Body of pancreas (tissue), 4 donors: ENCODE measurements at regions not wholly inside any gene's neighbourhood (a gene's known extent, or its start where the extent isn't known, plus 50 kb on each side); places are given as distances from the start of the nearest gene placed in this dataset.

Experiments used
- ATAC-seq: fragments of 150-250 bp; one replicate; pipeline ENCODE4 v1.9.1; 2016
- DNase-seq, 4 donors: peaks; one replicate each; pipeline ENCODE4 v3.0.0-alpha.2; 2019
- H3K27ac ChIP-seq, 4 donors: fragments of 200-600 bp; sonication (generic); 1 replicate in 3 of 4; 2 replicates in 1 of 4; pipeline versions ENCODE4 v1.5.1 to v1.6.1; 2016 to 2019; ENCODE audit warnings: mild to moderate bottlenecking in 1 of 4, mixed read lengths in 1 of 4, moderate library complexity in 1 of 4
- H3K27me3 ChIP-seq, 2 donors: fragments of 200-600 bp; sonication (generic); one replicate each; pipeline ENCODE4 v1.6.0; 2016; ENCODE audit warnings: mild to moderate bottlenecking in 1 of 2
- H3K36me3 ChIP-seq, 2 donors: fragments of 200-600 bp; sonication (generic); replicated peaks in 1 of 2; 2 replicates each; pipeline ENCODE4 v1.5.1; 2016; ENCODE audit warnings: low read depth in 2 of 2; ENCODE audit not compliant: insufficient read depth in 1 of 2
- H3K4me1 ChIP-seq: fragments of 200-600 bp; sonication (generic); one replicate; pipeline ENCODE4 v1.6.0; 2016
- H3K4me3 ChIP-seq, 2 donors: fragments of 200-600 bp; sonication (generic); 1 replicate in 1 of 2; 2 replicates in 1 of 2; pipeline ENCODE4 v1.5.1; 2016 to 2019
- H3K9me3 ChIP-seq, 3 donors: fragments of 200-600 bp; sonication (generic); 1 replicate in 2 of 3; 2 replicates in 1 of 3; pipeline ENCODE4 v1.5.1; 2016
- POLR2A ChIP-seq, 3 donors: fragments of 450-650 bp; IDR thresholded peaks; one replicate each; pipeline ENCODE4 v1.6.1; 2016; ENCODE audit warnings: antibody characterized with exemption in 3 of 3, mild to moderate bottlenecking in 2 of 3
- WGBS, 2 donors: methylation state at CpG; one replicate each; pipeline ENCODE4 v1.1.5; 2017; 5-methylcytosine and 5-hydroxymethylcytosine counted together
- intact Hi-C: fragments of 100-400 bp; cut with DNase I; formaldehyde crosslinking; loops from one replicate; pipeline ENCODE4 v1.15.1; 2023
- TF ChIP-seq, protein P1 (sequence below), 7 experiments: fragments of 450-650 bp in 4 of 7; fragments of 200-600 bp in 3 of 7; sonication (generic) in 3 of 7; IDR thresholded peaks; one replicate each; pipeline ENCODE4 v1.5.1; 2016 to 2019; ENCODE audit warnings: antibody characterized with exemption in 7 of 7

DNA sequence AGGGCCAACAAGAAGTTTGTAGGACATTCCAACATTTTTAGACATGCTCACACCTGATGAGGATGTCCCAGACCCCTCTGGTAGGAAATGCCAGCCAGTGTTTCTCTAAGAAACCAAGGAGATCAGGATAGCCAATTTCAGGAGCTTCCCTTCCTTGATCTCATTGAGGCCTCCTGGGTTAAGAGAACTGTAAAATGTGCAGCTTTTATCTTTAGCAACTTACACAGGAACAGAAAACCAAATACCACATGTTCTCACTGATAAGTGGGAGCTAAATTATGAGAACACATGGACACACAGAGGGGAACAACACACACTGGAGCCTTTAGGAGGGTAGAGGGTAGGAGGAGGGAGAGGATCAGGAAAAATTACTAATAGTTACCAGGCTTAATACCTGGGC is 99.6 kb upstream of the MAP2 start:
- Histone ChIP-seq H3K9me3 (no peaks in the 10 kb centered on the region), H3K36me3 (no peaks in the 10 kb centered on the region), H3K27me3 (no peaks in the 10 kb centered on the region), H3K4me3 (no peak overlapping the region), H3K4me1 (peaks cover 18% of the 10 kb centered on the region), H3K27ac (no peak overlapping the region)
- intact Hi-C loops: no loop called here
- no peak for DNase-seq
- TF ChIP-seq POLR2A (IDR thresholded peaks at IDR 0.05): no peak
- TF ChIP-seq, protein P1, sequence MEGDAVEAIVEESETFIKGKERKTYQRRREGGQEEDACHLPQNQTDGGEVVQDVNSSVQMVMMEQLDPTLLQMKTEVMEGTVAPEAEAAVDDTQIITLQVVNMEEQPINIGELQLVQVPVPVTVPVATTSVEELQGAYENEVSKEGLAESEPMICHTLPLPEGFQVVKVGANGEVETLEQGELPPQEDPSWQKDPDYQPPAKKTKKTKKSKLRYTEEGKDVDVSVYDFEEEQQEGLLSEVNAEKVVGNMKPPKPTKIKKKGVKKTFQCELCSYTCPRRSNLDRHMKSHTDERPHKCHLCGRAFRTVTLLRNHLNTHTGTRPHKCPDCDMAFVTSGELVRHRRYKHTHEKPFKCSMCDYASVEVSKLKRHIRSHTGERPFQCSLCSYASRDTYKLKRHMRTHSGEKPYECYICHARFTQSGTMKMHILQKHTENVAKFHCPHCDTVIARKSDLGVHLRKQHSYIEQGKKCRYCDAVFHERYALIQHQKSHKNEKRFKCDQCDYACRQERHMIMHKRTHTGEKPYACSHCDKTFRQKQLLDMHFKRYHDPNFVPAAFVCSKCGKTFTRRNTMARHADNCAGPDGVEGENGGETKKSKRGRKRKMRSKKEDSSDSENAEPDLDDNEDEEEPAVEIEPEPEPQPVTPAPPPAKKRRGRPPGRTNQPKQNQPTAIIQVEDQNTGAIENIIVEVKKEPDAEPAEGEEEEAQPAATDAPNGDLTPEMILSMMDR (IDR thresholded peaks at IDR 0.05): no peak
- no peak for ATAC-seq

DNA sequence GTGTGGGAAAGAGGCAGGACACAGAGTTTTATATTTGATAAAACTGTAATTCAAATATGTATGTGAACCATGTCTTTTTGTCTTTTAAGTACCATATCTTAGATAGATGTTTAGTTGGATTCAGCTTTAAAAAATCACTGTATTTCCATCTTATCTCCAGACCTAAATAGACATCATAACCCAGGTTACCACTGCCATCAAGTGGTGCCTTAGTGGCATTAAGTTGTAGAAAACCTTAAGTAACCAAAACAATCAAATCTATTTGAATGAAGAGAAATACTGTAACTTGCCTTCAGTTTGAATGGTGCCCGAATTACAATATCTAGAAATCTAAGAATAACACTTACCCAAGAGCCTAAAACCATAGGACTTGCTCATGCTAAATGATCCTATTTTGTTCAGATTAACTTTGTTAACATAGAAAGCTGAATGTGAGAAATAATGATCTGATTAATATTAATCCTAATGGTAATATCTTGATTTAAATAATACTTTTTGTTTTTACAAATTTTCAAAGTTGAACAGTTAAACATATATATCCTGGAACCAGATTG is 92.5 kb upstream of the MAP2 start:
- Histone ChIP-seq H3K9me3 (no peaks in the 10 kb centered on the region), H3K4me1 (peaks cover 12% of the 10 kb centered on the region), H3K4me3 (no peak overlapping the region), H3K36me3 (no peaks in the 10 kb centered on the region), H3K27ac (no peak overlapping the region), H3K27me3 (no peaks in the 10 kb centered on the region)
- 3 to 7% methylated on average over 1 of the region's 1 CpG for WGBS, 2 donors
- peak in 3 of 4 donors; percentile 17 to 38 (median 23) for DNase-seq
- no peak for TF ChIP-seq POLR2A (IDR thresholded peaks at IDR 0.05)
- TF ChIP-seq, protein P1 (IDR thresholded peaks at IDR 0.05): peak; percentile 24 to 75 (median 55)
- intact Hi-C loops: no loop called here
- no peak for ATAC-seq

DNA sequence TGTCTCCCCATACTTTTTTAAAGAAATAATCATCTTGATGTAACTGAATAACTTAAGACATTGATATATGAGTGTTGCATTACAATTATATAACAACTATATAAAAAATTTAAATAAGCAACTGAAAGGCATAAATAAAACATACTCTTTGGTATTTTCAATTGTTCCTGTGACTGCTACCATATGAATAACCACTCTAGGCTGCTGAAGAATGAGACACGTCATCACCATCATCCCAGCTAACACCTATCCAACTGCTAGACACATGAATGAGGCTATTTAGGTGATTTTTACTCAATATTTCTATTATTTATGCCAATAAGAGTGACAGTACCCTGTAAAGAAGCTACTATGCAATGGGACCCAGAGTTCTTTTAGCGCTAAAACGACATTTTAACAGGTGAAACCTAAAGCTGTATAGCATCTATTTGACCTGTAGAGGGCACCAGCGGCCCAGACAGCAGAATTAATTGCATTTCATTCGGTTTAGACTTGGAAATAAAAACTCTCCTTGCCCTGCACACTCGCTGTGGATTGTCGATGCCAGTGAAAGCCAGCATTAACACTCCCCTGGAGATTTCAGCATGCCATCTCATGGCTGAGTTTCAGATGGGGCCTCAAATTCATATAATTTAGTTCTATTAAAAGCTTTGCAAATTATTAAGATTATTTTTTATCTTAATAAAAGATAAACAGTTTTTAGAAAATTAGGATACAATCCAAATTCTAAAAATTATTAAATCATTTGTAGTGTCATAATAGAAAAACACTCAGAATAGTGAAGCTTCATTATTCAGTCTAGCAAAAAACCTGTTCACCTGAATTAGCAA is 89.4 kb upstream of the MAP2 start:
- intact Hi-C loops: no loop called here
- TF ChIP-seq POLR2A (IDR thresholded peaks at IDR 0.05): no peak
- TF ChIP-seq, protein P1 (IDR thresholded peaks at IDR 0.05): peak; percentile 84 to 92 (median 88)
- ATAC-seq (peak; percentile 92), DNase-seq (peak; percentile 67 to 73 (median 70))
- Histone ChIP-seq H3K36me3 (no peaks in the 10 kb centered on the region), H3K4me1 (peaks cover 6% of the 10 kb centered on the region), H3K9me3 (no peaks in the 10 kb centered on the region), H3K27ac (no peak overlapping the region), H3K4me3 (no peak overlapping the region), H3K27me3 (no peaks in the 10 kb centered on the region)
- WGBS, 2 donors: 7% methylated on average over 7 of the region's 7 CpGs

DNA sequence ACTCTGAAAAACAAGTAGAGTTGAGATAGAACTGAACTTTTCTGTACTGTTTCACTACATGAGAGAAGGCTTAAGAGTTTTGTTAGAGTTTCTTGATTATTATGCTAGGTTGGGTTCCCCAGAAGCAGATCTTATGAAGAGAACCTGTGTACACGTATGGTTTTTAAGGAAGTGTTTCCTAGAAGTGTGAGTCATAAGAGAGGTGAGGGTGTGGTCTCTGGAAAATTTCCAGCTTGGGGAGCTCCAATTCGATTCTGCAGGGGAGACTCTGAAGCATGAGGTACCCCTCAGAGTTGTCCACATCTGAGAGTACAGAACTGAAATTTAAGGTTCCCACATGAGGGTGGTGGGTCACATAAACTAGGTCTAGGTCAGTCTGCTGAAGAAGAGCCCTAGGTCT is 83.3 kb upstream of the MAP2 start:
- Histone ChIP-seq H3K27ac (no peak overlapping the region), H3K4me3 (no peak overlapping the region), H3K36me3 (no peaks in the 10 kb centered on the region), H3K4me1 (no peaks in the 10 kb centered on the region), H3K27me3 (no peaks in the 10 kb centered on the region), H3K9me3 (no peaks in the 10 kb centered on the region)
- 9 to 31% methylated on average over 2 of the region's 2 CpGs for WGBS, 2 donors
- TF ChIP-seq, protein P1 (IDR thresholded peaks at IDR 0.05): no peak
- TF ChIP-seq POLR2A (IDR thresholded peaks at IDR 0.05): no peak
- intact Hi-C loops: loop anchor here (10.0 kb wide), 1 partner anchor 214 kb away; no protein-coding TSS in a partner anchor
- DNase-seq (no peak), ATAC-seq (no peak)
